Stimulated activated CD8-positive, alpha-beta memory T cell treated with anti-CD3 and anti-CD28 coated beads, Interleukin-7, amount 100 ng/mL, for 1 hour (primary cell): ENCODE measurements at regions not wholly inside any gene's neighbourhood (a gene's known extent, or its start where the extent isn't known, plus 50 kb on each side); places are given as distances from the start of the nearest gene placed in this dataset.

Source experiments
- DNase-seq, 2 donors: peaks; one replicate each; pipeline ENCODE4 v3.0.0-alpha.2; 2020; ENCODE audit warnings: low read depth in 2 of 2

DNA sequence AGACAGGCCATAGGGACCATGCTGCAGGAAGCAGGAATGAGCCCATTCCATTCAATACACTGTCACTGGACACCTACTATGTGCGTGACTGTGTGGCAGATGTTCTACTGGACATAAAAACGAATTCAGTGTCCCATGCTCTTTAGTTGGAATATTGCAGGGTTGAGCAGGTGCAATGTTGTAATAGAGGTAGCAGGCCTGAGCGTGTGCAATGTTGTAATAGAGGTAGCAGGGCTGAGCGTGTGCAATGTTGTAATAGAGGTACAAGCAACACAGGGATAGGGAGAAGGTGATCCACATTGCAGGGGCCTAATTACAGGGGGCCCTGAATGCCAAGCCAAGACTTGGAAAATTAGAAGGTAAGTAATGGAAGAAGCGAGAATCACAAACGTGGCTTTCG, 261.4 kb upstream of the HES1 start:
- DNase-seq = no peak

GRCh38 chr3:193874997-193875593, 260.9 kb upstream of the HES1 start:
- no peak for DNase-seq

DNA sequence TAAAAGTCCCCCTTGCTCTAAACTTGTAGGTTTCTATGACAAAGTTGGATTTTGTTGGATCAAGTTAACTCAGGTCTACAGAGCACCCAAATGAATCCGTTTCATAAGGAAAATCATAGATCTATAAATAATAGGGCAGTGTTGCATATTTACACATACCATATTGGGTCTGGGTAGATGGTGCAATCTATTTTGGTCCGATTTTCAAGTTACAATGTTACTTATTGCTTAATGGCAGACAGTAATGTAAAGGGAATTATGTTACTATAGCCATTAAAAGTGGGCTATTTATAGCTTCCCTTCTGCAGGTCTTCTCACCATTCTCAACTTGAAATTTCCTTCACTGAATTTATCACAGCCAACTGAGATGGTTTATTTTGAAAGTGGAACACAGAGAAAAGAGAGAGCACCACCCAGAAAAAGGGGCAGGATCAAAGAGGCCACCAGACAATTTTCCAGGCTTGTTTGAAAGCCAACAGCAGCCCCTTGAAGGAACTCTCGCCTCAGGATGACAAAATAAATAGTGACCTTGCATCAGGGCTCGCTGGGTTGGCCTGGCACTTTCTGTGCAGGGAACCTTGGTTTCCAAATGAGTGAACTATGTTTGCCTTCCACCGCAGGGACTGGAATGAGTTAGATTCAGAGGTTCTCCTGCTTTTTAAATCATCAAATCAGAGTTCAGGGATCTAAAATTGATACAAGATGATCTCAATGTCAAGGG, 260.2 kb upstream of the HES1 start:
- DNase-seq = no peak

DNA sequence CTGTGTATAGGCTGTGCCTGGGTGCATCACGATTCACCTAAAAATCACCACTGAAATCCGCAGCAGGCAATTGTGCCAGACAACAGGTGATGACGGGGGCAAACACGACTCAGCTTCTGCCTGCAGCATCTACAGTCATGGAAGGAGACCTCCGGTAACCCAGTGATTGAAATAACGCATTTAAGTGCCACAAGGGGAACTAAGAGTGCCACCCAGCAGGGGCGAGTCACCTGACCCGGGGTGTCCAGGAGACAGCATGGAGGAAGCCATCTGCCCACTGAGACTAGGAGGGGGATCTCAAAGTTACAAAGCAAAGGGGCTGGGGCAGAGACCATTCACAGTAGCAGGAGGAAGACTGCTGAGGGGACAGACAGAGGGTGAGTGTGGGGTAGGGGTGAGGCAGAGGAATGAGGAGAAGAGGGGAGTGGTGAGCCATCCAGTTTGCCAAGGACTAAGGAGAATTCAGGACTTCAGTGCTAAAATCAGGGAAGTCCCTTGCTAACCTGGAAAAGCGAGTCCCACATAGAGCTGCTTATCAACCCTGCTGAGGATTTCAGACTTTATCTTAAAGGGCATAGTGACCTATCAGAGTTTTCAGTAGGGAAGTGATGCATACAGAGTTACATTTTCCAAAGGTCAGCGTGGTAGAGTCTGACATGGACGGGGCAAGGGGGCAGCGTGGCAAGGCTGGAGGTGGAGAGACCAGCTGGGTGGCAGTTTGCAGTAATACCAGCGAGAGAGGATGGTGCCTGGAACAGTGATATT, 256.7 kb upstream of the HES1 start:
- DNase-seq = no peak

GRCh38 chr3:193879864-193880242, 256.1 kb upstream of the HES1 start:
- no peak for DNase-seq

DNA sequence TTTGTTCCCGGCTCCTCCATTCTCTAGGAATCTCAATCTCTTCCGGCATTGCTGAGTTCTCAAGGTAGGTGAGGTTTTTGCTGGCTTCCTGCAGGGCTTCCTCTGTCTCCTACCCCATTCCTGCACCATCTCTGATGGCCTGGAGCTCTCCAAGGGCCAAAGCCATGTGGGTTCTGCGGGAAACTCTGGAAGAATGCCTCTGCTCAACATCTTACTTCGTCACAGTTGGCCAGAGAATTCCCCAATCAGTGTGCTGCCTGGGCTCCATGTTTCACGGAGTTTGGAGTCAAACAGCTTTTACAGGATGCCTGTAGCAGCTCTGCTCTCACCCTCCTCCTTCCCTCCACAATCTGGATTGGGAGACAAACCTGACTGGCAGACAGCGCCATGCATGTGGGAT, 253.9 kb upstream of the HES1 start:
- no peak for DNase-seq

- DNase-seq = no peak
Measured at GRCh38 chr3:193883551-193883950, 252.4 kb upstream of the HES1 start.

- DNase-seq = no peak
Measured at GRCh38 chr3:193884027-193884426, 251.9 kb upstream of the HES1 start.

DNA sequence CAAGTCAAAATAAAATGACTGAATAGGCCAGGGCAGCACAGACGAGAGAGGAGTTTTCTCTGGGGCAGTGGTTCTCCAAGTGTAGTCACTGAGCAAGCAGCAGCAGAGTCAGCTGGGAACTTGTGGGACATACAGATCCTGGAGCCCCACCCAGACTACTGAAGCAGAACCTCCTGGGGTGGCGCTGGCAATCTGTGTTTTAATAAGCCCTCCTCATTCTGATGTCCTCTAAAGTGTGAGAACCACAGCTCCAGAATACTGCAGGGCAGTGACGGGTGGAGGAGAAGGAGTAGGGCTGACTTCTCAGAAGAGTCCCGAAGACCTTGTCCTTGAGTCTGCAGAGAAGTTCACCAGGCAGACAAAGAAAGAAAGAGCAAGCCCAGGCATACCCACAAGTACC, 251.3 kb upstream of the HES1 start:
- DNase-seq = no peak

DNA sequence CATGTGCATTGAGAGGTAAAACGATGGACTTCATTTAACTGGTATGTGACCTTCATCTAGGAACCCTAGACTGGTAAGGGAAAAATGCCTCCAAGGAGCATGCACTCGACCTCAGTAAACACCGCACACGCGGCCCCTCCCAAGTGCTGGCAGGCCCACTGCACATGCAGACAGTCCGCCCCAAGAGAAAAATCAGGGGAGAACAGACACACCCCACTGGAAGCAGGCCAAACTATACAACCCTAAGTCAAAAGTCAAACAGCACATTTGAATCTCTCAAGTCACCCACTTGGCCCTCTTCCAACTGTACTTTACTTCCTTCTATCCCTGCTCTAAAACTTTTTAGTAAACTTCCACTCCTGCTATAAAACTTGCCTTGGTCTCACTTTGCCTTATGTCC, 250.1 kb upstream of the HES1 start:
- DNase-seq = no peak

GRCh38 chr3:193890016-193890897, 245.7 kb upstream of the HES1 start:
- DNase-seq = no peak

DNA sequence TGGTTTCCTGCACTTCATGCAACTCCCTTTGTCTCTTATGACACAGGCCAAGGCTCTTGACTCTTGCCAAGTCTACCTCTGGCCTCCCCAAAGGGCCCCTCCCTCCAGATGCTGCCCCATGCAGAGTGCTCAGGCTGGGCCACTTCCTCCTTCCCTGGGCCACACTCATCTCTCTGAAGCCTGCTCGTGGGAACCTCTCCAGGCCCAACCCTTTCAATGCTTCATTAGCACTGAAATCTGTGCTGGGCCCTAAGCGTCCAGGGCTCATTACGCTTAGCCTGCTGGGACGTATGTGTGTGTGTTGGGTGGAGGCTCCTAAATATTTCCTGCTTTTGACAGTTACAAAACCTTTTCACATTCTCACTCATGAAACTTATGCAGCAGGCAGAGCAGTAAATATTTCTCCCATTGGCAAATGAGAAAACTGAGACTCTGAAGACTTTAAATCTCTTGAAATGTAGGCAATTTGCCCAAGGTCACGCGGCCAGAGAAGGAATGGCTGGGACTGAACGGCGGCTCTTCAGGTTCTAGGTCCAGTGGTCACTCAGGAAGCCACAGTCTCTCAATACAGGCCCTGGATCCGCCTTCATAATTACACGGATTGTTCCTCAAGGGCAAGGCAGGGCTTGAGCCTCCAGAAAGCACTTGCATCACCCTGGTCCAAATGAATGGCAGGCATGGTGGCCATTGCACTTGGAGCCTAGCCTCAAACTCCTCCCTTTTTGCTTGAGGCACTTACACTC, 241.7 kb upstream of the HES1 start:
- no peak for DNase-seq

- no peak for DNase-seq
Measured at GRCh38 chr3:193895409-193895808, 240.5 kb upstream of the HES1 start.

DNA sequence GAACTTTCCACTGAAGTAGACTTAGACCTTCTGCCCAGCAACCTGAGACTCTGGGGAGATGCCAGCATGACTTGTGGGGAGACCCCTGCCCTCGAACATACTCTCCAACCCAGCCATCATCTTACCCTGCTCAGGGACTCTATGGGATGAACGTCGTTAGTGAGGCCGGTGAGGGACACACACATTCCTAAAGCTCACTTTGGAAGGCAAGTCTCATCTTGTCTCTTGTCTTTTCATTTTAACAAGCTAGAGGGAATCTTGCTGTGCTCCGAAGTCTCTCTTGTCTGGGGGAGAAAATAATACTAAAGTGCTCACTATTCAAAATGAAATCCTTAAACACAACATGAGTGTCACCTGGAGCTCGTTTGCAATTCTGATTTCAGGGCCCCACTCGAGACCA, 239.5 kb upstream of the HES1 start:
- no peak for DNase-seq

DNA sequence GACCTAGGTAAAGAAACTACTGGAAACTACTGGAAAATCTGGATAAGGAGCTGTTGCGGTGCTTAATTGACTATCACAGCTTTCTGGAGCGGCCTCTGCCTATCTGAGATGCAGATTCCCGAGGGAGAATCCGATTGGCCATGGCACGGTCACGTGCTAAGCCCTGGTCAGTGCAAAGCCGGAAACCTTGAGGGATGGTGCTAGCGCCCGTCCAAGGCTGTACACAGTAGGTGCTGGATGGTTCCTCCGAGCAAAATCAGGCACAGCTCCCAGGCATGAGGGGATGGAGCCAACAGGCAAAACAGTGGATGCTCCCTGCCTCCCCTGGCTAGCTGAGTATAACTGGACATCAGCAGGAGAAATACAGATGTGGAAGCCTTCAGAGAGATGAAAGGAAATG, 238.7 kb upstream of the HES1 start:
- DNase-seq = no peak

DNA sequence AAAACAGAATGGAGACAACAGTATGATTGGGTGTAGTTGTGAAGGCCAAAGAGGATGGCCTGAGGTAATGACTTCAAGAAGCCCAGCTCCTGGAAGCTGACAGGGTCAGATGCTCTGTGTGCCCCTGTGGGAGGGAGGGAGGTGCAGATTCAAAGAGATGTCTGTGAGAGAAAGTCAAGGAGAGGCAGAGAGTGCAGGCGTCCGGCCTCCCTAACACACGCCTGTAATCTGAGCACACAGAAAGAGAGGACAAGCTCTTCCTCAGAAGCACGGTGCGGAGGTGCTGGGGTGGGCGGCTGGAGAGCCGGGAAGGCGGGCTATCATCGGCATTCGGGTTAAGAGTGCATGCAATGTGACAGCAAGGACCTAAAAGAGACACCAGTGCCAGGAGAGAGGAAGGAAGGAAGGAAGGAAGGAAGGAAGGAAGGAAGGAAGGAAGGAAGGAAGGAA, 238.2 kb upstream of the HES1 start:
- DNase-seq = no peak

DNA sequence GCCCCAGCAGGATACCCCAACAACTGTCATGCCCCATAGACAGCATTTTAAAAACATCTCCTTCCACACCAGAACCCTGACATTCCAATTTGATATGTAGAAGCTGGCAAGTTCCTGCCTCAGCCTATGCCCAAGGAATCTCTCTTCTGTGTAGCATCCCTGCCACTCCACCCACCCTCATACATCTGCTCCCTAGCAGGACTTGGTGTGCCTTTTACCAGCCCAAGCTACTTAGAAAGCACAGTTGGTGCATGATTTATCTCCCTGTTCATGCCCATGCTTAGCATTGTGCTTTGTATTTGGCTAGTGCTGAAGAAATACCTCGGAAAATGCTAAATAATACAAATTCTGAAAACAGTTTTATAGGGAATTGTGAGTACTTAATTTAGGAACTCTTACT, 236.9 kb upstream of the HES1 start:
- no peak for DNase-seq

- DNase-seq = no peak
Measured at GRCh38 chr3:193901007-193901406, 234.9 kb upstream of the HES1 start.

GRCh38 chr3:193902607-193903511, 233.1 kb upstream of the HES1 start:
- no peak for DNase-seq

- DNase-seq = no peak
Measured at GRCh38 chr3:193903512-193903817, 232.5 kb upstream of the HES1 start.

DNA sequence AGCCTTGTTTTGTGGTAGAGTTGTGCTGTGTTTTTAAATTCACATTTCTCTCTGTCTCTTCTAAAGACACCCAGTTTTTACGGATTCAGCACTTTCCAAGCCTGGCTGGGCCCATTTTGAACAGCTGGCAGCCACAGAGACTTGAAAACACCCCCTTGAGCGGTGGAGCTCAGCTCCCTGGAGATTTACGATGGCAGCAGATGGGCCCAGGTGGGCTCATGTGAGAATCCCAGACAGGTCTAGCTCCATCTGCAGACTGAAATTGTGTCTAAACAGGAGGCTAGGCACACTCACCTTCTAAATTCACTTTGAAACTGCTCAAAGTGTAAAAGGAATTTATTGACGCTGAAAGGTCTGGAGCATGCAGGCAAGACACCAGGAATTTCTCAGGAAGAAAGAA, 232.0 kb upstream of the HES1 start:
- no peak for DNase-seq
